ENCODE measurements at regions not wholly inside any gene's neighbourhood (a gene's known extent, or its start where the extent isn't known, plus 50 kb on each side); places are given as distances from the start of the nearest gene placed in this dataset.

- no peak for DNase-seq (ENCODE audit: low read depth)
- H3K4me3 ChIP-seq (ENCODE audit: low read depth, low read length), result no peak overlapping the region
- TF ChIP-seq, protein P1, sequence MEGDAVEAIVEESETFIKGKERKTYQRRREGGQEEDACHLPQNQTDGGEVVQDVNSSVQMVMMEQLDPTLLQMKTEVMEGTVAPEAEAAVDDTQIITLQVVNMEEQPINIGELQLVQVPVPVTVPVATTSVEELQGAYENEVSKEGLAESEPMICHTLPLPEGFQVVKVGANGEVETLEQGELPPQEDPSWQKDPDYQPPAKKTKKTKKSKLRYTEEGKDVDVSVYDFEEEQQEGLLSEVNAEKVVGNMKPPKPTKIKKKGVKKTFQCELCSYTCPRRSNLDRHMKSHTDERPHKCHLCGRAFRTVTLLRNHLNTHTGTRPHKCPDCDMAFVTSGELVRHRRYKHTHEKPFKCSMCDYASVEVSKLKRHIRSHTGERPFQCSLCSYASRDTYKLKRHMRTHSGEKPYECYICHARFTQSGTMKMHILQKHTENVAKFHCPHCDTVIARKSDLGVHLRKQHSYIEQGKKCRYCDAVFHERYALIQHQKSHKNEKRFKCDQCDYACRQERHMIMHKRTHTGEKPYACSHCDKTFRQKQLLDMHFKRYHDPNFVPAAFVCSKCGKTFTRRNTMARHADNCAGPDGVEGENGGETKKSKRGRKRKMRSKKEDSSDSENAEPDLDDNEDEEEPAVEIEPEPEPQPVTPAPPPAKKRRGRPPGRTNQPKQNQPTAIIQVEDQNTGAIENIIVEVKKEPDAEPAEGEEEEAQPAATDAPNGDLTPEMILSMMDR (IDR thresholded peaks at IDR 0.05; ENCODE audit: insufficient read depth, low read length), result no peak
These were observed 809.0 kb downstream of the KCTD16 start for GRCh38 chr5:144979516-144980264.

GRCh38 chr5:144972317-144972716 lies 801.6 kb downstream of the KCTD16 start:
- TF ChIP-seq, protein P1 (IDR thresholded peaks at IDR 0.05; ENCODE audit: insufficient read depth, low read length), result no peak
- no peak overlapping the region for H3K4me3 ChIP-seq (ENCODE audit: low read depth, low read length)
- peak; percentile 16 for DNase-seq (ENCODE audit: low read depth)

DNA sequence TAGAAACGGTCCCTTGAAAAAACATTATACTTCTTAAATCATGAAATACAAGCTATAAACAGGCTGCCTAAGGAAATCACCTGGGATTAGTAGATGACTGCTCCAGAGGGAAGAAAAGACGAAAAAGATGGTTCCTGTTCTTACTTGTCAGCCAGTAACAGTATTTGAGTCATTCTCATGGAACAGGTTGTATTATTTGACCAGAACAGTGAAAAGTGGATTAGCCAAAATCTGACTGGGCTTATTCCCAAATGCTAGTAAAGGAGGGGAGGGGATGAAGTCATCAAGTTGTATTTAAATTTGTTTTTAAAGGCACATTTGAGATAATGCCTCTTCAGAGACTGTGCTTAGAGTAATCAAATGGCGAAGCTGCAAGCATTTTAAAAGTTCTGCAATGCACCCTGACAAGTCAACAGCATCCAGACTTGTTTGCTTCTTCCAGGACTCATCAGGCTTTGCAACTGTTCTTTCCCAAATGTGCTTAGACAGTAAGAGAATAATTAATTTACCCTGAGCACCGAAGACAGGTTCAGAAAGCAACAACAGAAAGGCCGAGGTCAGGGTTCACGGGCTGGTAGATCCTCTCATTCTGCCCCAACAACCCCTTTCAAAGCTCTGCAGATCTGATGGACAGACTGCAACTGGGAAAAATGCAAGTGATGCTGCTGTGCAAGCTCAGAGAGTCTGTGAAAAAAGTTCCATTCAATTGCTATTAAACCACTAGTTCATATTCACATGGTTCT lies 800.6 kb downstream of the KCTD16 start:
- TF ChIP-seq, protein P1 (IDR thresholded peaks at IDR 0.05; ENCODE audit: insufficient read depth, low read length), result no peak

DNA sequence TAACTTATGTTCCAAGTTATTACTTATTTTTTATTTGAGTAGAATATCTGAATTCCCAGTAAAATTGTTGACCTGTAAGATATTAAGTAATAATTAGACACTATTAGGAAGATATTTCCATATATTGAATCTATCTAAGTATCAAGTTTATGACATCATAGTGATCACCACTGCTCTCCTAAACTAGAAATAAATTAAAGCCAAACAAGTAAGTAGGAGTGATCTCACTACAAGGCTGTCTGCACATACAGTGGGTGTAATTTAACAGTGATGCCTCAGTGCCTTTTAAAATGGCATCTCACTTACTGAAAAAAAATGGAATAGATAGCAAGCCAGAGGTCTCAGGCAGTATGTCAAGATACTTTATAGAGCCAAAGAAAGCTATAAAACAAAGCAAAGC lies 789.6 kb downstream of the KCTD16 start:
- TF ChIP-seq, protein P1 (IDR thresholded peaks at IDR 0.05; ENCODE audit: insufficient read depth, low read length), result no peak
- H3K4me3 ChIP-seq (ENCODE audit: low read depth, low read length), result no peak overlapping the region
- DNase-seq (ENCODE audit: low read depth), result no peak

More for the DNA sequence above, 800.6 kb downstream of the KCTD16 start:
- no peak overlapping the region for H3K4me3 ChIP-seq (ENCODE audit: low read depth, low read length)
- DNase-seq (ENCODE audit: low read depth), result peak; percentile 32

GRCh38 chr5:144958002-144958401 lies 787.3 kb downstream of the KCTD16 start:
- TF ChIP-seq, protein P1 (IDR thresholded peaks at IDR 0.05; ENCODE audit: insufficient read depth, low read length), result no peak
- H3K4me3 ChIP-seq (ENCODE audit: low read depth, low read length), result no peak overlapping the region
- DNase-seq (ENCODE audit: low read depth), result no peak

- DNase-seq (ENCODE audit: low read depth), result no peak
- no peak overlapping the region for H3K4me3 ChIP-seq (ENCODE audit: low read depth, low read length)
- TF ChIP-seq, protein P1 (IDR thresholded peaks at IDR 0.05; ENCODE audit: insufficient read depth, low read length), result no peak
These were observed 780.3 kb downstream of the KCTD16 start for GRCh38 chr5:144950996-144951395.
